ENCODE measurements at regions not wholly inside any gene's neighbourhood (a gene's known extent, or its start where the extent isn't known, plus 50 kb on each side); places are given as distances from the start of the nearest gene placed in this dataset.
"Not testable (repeated sequence)": the region's sequence is repeated elsewhere in the genome, so short reads cannot be mapped to it uniquely, and the experiment has no call there.

GRCh38 chr1:219085082-219085481, 88.6 kb upstream of the LYPLAL1 start:
- DNase-seq (ENCODE audit: low read depth in 2 of 2) = peak; percentile 90 to 91

- peak in 1 of 2 experiments; percentile 36 for DNase-seq (ENCODE audit: low read depth in 2 of 2)
Observed at GRCh38 chr1:219085988-219086387, 87.7 kb upstream of the LYPLAL1 start.

DNA sequence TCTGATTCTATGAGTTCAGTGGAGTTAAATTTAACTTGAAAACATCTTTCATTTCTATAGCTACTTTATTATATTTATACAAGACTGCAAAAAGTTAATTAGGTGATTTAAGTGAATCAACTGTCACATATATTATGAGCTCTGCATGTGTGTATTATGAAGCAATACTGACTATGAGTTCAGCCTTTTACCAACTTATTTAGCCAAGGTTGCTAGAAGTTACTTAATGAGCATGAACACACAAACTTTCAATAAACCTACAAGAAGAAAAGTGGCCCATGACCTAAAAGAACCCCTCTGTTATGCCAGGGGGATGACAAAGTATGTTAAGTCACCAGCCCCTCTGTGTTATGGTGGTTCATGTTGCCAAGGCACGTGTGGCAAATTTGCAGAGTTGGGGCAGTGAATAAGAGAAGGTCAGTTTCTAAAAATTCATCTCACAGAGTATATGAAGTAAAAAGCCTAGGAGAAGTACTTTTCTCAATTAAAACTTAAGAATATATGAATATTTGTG, 86.7 kb upstream of the LYPLAL1 start:
- DNase-seq (ENCODE audit: low read depth in 2 of 2) = no peak

GRCh38 chr1:219088778-219089557, 84.7 kb upstream of the LYPLAL1 start:
- DNase-seq (ENCODE audit: low read depth in 2 of 2) = peak; percentile 66 to 71

GRCh38 chr1:219090607-219091006, 83.1 kb upstream of the LYPLAL1 start:
- no peak for DNase-seq (ENCODE audit: low read depth in 2 of 2)

DNA sequence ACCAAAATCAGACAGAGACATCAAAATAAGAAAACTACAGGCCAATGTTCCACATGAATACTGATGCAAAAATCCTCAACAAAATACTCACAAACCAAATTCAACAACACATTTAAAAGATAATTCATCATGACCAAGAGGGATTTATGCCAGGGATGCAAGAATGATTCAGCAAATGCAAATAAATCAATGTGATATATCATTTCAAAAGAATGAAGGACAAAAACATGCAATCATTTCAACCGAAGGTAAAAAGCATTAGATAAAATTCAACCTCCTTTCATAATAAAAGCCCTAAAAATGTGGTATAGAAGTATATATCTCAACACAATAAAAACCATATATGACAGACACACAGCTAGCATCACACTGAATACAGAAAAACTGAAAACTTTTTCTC, 81.5 kb upstream of the LYPLAL1 start:
- DNase-seq (ENCODE audit: low read depth in 2 of 2) = peak; percentile 39 to 54

DNA sequence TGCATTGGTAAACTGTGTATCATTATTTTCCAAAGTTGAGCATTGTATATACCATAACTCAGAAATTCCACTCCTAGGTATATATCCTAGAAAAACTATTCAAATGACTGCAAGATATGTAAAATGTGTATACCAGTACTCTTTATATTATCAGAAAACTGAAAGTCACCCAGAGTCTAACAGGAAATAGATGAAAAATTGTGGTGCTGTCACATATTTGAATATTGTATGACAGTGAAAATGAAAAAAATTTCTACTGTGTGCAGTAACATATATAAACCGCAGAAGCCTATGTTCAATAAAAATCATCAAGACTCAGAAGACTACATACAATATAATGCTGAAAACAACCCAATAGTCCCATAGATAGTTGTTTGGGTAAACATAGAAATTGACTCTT, 74.4 kb upstream of the LYPLAL1 start:
- no peak for DNase-seq (ENCODE audit: low read depth in 2 of 2)

DNA sequence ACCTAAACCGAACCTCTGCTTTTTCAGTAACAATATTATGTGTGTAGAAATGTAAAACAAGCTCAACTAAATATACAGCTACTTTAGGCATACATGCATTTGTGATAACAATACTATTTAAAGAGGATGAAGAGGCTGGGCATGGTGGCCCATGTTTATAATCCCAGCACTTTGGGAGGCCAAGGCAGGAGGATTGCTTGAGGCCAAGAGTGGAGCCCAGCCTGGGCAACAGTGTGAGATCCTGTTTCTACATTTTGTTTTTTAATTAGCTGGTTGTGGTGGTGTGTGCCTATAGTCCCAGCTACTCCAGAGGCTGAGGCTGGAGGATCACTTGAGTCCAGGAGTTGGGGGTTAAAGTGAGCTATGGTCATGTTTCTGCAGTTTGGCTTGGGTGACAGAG, 73.6 kb upstream of the LYPLAL1 start:
- DNase-seq (ENCODE audit: low read depth in 2 of 2) = no peak

GRCh38 chr1:219102466-219102865, 71.2 kb upstream of the LYPLAL1 start:
- DNase-seq (ENCODE audit: low read depth in 2 of 2) = not testable (repeated sequence)

DNA sequence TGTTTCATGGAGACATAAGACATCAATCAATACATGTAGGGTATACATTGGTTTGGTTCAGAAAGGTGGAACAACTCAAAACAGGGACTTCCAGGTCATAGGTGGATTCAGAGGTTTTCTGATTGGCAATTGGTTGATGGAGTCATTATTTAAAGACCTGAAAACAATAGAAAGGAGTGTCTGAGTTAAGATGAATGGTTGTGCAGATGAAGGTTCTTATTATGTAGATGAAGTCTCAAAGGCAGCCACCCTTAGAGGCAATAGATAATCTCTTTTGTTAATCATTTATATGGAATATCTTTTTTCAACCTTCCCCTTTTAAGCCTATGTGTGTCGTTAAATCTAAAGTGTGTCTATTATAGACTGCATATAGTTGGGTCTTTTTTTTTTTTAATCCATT, 67.8 kb upstream of the LYPLAL1 start:
- DNase-seq (ENCODE audit: low read depth in 2 of 2) = no peak

- no peak for DNase-seq (ENCODE audit: low read depth in 2 of 2)
Observed at GRCh38 chr1:219109424-219110018, 64.2 kb upstream of the LYPLAL1 start.

DNA sequence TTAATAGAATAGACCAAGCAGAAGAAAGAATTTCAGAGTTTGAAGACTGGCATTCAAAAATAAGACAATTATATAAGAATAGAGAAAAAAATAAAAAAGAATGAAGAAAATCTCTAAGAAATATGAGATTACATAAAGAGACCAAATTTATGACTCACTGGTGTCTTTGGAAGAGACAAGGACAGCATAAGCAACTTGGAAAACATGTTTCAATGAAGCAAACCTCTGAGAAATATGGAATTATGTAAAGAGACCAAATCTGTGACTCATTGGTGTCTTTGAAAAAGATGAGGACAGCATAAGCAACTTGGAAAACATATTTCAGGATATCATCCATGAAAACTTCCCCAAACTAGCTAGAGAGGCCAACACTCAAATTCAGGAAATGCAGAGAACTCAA, 60.4 kb upstream of the LYPLAL1 start:
- no peak for DNase-seq (ENCODE audit: low read depth in 2 of 2)

GRCh38 chr1:219114014-219114413, 59.7 kb upstream of the LYPLAL1 start:
- no peak for DNase-seq (ENCODE audit: low read depth in 2 of 2)

- DNase-seq (ENCODE audit: low read depth in 2 of 2) = peak; percentile 23
Observed at GRCh38 chr1:219119839-219120238, 53.8 kb upstream of the LYPLAL1 start.

DNA sequence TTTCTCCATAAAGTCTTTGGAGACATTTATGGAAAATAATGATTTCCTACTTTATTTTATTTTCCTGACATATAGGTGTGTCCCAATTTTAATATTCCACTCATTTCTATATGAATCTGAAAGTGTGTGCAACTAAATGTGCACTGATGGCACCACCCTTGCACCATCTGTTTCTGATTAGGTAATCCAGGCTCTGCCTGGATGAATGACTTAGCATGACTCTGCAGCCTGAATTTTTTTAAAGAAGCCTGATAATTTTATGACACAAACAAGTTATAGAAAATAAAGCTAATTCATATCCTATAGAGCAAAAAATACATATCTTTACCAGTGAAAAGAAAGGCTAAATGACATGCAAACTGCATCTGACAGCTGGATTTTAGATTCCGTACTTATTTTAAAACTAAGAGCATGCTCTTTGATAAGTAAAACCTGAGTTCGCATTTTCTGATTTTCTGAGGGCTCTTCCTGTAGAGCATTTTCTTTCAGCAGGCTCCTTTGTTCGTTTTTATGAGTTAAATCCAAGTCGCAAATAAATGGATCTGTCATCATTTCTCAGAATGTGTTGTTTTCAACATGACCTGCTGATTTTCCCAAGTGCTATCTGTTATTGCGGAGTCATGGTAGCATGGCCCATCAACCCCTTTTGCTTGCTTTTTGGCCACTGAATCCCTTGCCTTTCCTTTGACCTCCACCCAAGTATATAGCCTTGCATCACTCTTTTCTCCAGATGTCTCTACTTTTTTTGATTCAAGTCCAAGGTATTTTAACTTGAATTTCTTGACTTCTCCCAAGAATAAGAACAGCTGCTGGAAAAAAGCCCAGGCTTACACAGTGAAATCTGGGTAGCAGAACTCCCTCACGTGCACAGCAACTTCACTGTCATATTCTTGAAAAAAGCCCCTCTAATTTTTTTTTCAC, 52.8 kb upstream of the LYPLAL1 start:
- DNase-seq (ENCODE audit: low read depth in 2 of 2) = peak; percentile 93 to 94

- DNase-seq (ENCODE audit: low read depth in 2 of 2) = peak; percentile 3 to 11
Observed at GRCh38 chr1:219121679-219122078, 52.0 kb upstream of the LYPLAL1 start.

GRCh38 chr1:219123036-219123435, 50.6 kb upstream of the LYPLAL1 start:
- no peak for DNase-seq (ENCODE audit: low read depth in 2 of 2)
